GM23248 (cell line): ENCODE measurements at regions not wholly inside any gene's neighbourhood (a gene's known extent, or its start where the extent isn't known, plus 50 kb on each side); places are given as distances from the start of the nearest gene placed in this dataset.

Source experiments
- EZH2 ChIP-seq: fragments of 200-600 bp; sonication (generic); IDR thresholded peaks from 2 replicates; pipeline ENCODE4 v1.6.1; 2018; ENCODE audit warnings: antibody characterized with exemption, mild to moderate bottlenecking; ENCODE audit not compliant: insufficient read depth, poor library complexity, severe bottlenecking
- EZH2phosphoT487 ChIP-seq: fragments of 200-600 bp; sonication (generic); IDR thresholded peaks from 2 replicates; pipeline ENCODE4 v1.6.1; 2018; ENCODE audit warnings: antibody characterized with exemption, moderate library complexity, mild to moderate bottlenecking, low read depth; ENCODE audit not compliant: insufficient read depth

- TF ChIP-seq EZH2 (no peak), EZH2phosphoT487 (no peak)
Observed at GRCh38 chr11:19392321-19392720, 151.6 kb upstream of the E2F8 start.
